ENCODE measurements at regions not wholly inside any gene's neighbourhood (a gene's known extent, or its start where the extent isn't known, plus 50 kb on each side); places are given as distances from the start of the nearest gene placed in this dataset.

DNA sequence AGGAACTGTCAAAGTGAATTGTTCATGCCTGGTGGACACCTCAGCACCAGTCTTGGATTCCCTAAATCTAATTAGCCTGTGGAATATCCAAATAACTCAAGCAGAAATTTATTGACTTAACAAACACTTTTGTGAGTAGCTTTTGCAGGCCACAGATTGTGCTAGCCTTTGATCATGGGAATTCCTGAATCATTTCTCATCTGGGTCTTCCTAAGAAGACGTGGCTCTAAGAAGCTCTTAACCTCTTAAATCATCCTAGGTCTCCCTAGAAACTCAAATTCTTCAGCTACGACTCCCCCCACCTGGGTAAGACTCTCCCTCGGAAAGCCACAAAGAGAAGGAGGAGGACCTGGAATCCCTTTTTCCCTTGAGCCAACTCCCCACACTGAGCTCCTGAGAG is 53.8 kb upstream of the PSEN2 start:
- no peak overlapping the region for H3K4me3 ChIP-seq (ENCODE audit: low read depth, low read length)
- TF ChIP-seq, protein P1, sequence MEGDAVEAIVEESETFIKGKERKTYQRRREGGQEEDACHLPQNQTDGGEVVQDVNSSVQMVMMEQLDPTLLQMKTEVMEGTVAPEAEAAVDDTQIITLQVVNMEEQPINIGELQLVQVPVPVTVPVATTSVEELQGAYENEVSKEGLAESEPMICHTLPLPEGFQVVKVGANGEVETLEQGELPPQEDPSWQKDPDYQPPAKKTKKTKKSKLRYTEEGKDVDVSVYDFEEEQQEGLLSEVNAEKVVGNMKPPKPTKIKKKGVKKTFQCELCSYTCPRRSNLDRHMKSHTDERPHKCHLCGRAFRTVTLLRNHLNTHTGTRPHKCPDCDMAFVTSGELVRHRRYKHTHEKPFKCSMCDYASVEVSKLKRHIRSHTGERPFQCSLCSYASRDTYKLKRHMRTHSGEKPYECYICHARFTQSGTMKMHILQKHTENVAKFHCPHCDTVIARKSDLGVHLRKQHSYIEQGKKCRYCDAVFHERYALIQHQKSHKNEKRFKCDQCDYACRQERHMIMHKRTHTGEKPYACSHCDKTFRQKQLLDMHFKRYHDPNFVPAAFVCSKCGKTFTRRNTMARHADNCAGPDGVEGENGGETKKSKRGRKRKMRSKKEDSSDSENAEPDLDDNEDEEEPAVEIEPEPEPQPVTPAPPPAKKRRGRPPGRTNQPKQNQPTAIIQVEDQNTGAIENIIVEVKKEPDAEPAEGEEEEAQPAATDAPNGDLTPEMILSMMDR (IDR thresholded peaks at IDR 0.05; ENCODE audit: insufficient read depth, low read length) = no peak

DNA sequence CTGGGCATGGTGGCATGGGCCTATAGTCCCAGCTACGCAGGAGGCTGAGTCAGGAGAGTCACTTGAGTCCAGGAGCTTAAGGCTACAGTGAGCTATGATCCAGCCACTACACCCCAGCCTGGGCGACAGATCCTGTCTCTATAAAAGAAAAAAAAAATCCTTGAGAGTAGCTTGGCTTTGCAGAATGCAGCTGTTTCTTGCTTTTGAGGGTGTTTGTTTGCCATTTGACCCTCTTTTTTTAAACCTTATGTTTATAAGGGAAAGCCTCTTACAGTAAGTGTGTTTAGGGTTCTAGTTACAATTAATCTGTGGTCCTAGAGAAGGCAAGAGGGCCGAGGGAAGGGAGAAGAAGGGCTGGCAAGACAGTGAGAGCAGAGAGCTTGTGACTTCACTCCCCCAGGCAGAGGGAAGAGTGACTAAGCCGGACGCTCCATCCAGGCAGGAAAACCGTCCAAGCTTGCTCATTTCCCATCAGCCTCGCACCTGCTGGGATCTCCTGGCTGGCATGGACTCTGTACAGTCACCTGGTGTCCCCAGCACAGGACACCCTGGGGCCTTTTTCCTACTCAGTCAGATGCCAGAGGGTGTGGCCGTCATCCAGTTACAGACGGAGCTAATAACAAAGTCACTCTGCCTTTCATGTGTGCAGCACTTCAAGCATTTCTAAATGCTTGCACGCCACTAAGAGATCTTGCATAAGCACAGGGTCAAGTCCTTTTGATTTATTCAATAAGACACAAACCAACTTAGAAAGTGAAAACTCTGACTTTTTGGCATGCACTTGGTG is 55.5 kb upstream of the PSEN2 start:
- no peak overlapping the region for H3K4me3 ChIP-seq (ENCODE audit: low read depth, low read length)
- TF ChIP-seq, protein P1 (IDR thresholded peaks at IDR 0.05; ENCODE audit: insufficient read depth, low read length) = no peak
- peak; percentile 90 for DNase-seq (ENCODE audit: low read depth)

More for the DNA sequence above, 53.8 kb upstream of the PSEN2 start:
- peak; percentile 49 for DNase-seq (ENCODE audit: low read depth)

DNA sequence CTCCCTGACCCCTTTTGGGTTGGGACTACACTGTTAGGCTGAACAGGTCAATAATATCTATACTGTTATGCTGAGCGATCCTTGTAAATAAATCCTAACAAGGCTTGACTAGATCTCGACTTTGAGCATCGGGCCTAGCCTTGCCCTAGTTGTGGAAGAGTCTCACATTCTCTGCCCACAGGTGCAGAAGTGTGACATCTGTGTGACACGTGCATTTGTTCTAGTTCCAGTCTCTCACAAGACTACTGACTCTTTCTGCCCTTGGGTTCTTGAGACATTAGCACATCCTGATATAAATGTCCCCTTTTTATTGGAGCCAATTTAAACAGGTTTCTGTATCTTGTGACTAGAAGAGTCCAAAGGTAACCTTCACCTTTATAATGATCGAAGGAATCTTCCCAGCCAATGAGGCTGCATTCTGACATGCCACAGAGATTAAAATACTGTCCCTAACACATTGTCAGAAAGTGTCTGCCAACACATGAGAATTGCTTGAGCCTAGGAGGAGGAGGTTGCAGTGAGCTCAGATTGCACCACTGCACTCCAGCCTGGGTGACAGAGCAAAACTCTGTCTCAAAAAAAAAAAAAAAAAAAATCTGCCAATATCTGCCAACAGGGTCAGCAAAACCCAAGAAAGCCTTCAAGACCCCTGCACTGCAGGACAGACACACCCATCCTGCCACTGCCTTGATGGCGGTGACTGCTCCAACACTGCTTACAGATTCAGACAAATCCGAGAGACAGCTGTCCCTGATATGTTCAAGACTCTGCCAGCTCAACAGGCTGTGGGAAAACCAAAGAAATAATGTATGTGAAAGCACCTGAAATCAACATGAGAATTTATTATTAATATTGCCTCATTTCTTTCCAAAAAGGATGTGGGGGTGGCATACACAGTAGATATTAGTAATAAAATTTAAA is 56.5 kb upstream of the PSEN2 start:
- TF ChIP-seq, protein P1 (IDR thresholded peaks at IDR 0.05; ENCODE audit: insufficient read depth, low read length) = no peak

DNA sequence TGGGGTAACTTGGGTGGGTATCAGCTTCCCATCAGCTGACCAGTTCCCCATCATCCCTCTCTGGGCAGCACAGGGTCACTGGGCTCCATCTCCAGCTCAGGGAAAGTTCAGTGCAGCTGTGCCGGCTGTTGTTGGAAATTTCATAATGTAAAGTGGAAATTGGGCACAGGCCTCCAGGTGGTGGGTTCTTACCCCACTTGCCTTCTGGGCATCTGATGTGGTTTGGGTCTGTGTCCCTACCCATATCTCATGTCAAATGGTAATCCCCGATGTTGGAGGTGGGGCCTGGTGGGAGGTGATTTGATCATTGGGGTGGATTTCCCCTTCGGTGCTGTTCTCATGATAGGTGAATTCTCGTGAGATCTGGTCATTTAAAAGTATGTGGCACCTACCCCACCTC is 59.7 kb upstream of the PSEN2 start:
- DNase-seq (ENCODE audit: low read depth) = no peak
- no peak overlapping the region for H3K4me3 ChIP-seq (ENCODE audit: low read depth, low read length)
- TF ChIP-seq, protein P1 (IDR thresholded peaks at IDR 0.05; ENCODE audit: insufficient read depth, low read length) = no peak

More for the DNA sequence above, 56.5 kb upstream of the PSEN2 start:
- no peak for DNase-seq (ENCODE audit: low read depth)
- H3K4me3 ChIP-seq (ENCODE audit: low read depth, low read length) = no peak overlapping the region

DNA sequence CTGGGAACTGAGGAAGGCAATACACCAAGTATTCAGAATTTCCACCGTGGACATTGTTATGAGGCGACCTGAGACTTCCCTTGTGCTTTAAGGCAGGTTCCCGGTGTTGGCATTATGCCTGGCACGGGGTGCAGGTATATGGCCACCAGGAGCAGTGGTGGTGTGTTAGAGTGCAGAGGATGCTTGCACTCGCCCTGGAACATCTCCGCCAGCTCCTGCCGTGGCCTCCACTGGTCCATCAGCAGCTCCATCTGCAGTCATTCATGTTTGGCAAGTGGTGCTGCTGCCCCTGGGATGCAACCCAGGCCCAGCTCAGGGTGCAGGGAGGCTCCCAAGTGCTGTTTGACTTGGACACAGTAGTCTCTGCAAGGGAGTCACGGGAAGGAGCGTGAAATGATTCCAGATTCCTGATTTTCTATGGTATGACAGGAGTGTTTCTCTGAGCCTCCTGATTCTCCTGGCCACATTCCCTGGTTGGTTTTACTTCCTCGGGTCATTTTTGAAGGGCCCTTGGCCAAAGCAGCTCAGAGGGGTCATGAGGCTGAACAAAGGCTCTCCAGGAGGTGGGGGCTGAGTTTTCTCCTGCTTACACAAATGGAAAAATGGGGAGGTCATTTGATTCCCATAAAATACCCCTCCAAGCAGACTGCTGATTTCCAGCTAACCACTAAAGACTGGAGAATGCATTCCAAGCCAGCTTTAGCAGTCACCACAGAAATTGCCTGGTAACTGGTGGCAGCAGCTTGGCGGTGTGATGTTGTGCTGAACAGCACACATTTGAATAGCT is 60.4 kb upstream of the PSEN2 start:
- H3K4me3 ChIP-seq (ENCODE audit: low read depth, low read length) = no peak overlapping the region
- DNase-seq (ENCODE audit: low read depth) = peak; percentile 75
- TF ChIP-seq, protein P1 (IDR thresholded peaks at IDR 0.05; ENCODE audit: insufficient read depth, low read length) = no peak

DNA sequence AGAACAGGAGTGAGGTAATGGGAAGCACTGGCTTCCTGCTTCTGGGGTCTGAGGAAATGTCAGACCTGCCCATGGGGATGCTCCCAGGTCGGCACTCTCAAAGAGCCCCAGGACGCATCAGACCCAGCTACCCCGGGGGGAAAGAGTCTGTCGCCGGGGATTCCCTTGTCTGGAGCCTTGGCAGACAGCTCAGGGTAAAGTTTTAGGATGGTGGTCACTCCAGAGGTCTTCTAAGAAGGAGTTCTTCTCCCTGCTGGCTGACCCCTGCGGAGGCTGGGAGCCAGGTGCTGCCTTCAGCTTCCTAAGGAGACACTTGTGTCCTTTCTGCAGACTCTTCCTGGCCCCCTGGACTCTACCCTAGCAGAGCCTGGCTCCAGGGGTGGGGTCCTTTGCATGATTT is 61.9 kb upstream of the PSEN2 start:
- DNase-seq (ENCODE audit: low read depth) = no peak
- TF ChIP-seq, protein P1 (IDR thresholded peaks at IDR 0.05; ENCODE audit: insufficient read depth, low read length) = no peak
- no peak overlapping the region for H3K4me3 ChIP-seq (ENCODE audit: low read depth, low read length)

Measured in fibroblast of the aortic adventitia (primary cell).